ENCODE measurements at regions not wholly inside any gene's neighbourhood (a gene's known extent, or its start where the extent isn't known, plus 50 kb on each side); places are given as distances from the start of the nearest gene placed in this dataset.

GRCh38 chr5:174516741-174517140 lies 207.6 kb upstream of the MSX2 start:
- Histone ChIP-seq H3K36me3 (ENCODE audit: control insufficient read depth in 4 of 4, insufficient read depth in 4 of 4, low read length in 3 of 4) (no peaks in the 10 kb centered on the region), H3K4me1 (ENCODE audit: control extremely low read depth in 1 of 4, control insufficient read depth in 4 of 4, insufficient read depth in 4 of 4, low read length in 3 of 4) (no peaks in the 10 kb centered on the region), H3K4me3 (ENCODE audit: control insufficient read depth in 1 of 7, extremely low read depth in 1 of 7, insufficient read depth in 4 of 7, low read depth in 2 of 7, low read length in 6 of 7) (no peak overlapping the region), H3K27ac (ENCODE audit: insufficient read depth in 1 of 2, low read depth in 1 of 2, low read length in 2 of 2, poor library complexity in 1 of 2, severe bottlenecking in 2 of 2) (no peak overlapping the region), H3K9me3 (ENCODE audit: control extremely low read depth in 1 of 5, control insufficient read depth in 4 of 5, insufficient read depth in 2 of 5, low read depth in 1 of 5, low read length in 4 of 5) (peaks cover 0 to 7% (median 0%) of the 10 kb centered on the region in 5 experiments), H3K27me3 (replicated peaks in 2 of 5; ENCODE audit: control insufficient read depth in 4 of 5, insufficient read depth in 5 of 5, low read length in 4 of 5) (peaks cover 0 to 11% (median 0%) of the 10 kb centered on the region in 5 experiments)
- WGBS (ENCODE audit: insufficient coverage), result no CpG with 5 or more reads among the region's 1 CpG
- DNase-seq, result no peak
- POLR2A ChIA-PET, result no interaction called here
- CTCF ChIA-PET, result no interaction called here

GRCh38 chr5:174518512-174518911 lies 205.9 kb upstream of the MSX2 start:
- Histone ChIP-seq H3K27ac (ENCODE audit: insufficient read depth in 1 of 2, low read depth in 1 of 2, low read length in 2 of 2, poor library complexity in 1 of 2, severe bottlenecking in 2 of 2) (no peak overlapping the region), H3K27me3 (replicated peaks in 2 of 5; ENCODE audit: control insufficient read depth in 4 of 5, insufficient read depth in 5 of 5, low read length in 4 of 5) (peaks cover 0 to 11% (median 0%) of the 10 kb centered on the region in 5 experiments), H3K36me3 (ENCODE audit: control insufficient read depth in 4 of 4, insufficient read depth in 4 of 4, low read length in 3 of 4) (no peaks in the 10 kb centered on the region), H3K4me1 (ENCODE audit: control extremely low read depth in 1 of 4, control insufficient read depth in 4 of 4, insufficient read depth in 4 of 4, low read length in 3 of 4) (no peaks in the 10 kb centered on the region), H3K9me3 (ENCODE audit: control extremely low read depth in 1 of 5, control insufficient read depth in 4 of 5, insufficient read depth in 2 of 5, low read depth in 1 of 5, low read length in 4 of 5) (peaks cover 0 to 7% (median 0%) of the 10 kb centered on the region in 5 experiments), H3K4me3 (ENCODE audit: control insufficient read depth in 1 of 7, extremely low read depth in 1 of 7, insufficient read depth in 4 of 7, low read depth in 2 of 7, low read length in 6 of 7) (no peak overlapping the region)
- ChIA-PET CTCF (no interaction called here), POLR2A (no interaction called here)
- 89% methylated on average over 7 of the region's 7 CpGs for WGBS (ENCODE audit: insufficient coverage)
- DNase-seq, result no peak

- ChIA-PET CTCF (no interaction called here), POLR2A (no interaction called here)
- Histone ChIP-seq H3K4me1 (ENCODE audit: control extremely low read depth in 1 of 4, control insufficient read depth in 4 of 4, insufficient read depth in 4 of 4, low read length in 3 of 4) (no peaks in the 10 kb centered on the region), H3K9me3 (ENCODE audit: control extremely low read depth in 1 of 5, control insufficient read depth in 4 of 5, insufficient read depth in 2 of 5, low read depth in 1 of 5, low read length in 4 of 5) (peaks cover 0 to 7% (median 0%) of the 10 kb centered on the region in 5 experiments), H3K4me3 (ENCODE audit: control insufficient read depth in 1 of 7, extremely low read depth in 1 of 7, insufficient read depth in 4 of 7, low read depth in 2 of 7, low read length in 6 of 7) (no peak overlapping the region), H3K36me3 (ENCODE audit: control insufficient read depth in 4 of 4, insufficient read depth in 4 of 4, low read length in 3 of 4) (no peaks in the 10 kb centered on the region), H3K27ac (ENCODE audit: insufficient read depth in 1 of 2, low read depth in 1 of 2, low read length in 2 of 2, poor library complexity in 1 of 2, severe bottlenecking in 2 of 2) (no peak overlapping the region), H3K27me3 (replicated peaks in 2 of 5; ENCODE audit: control insufficient read depth in 4 of 5, insufficient read depth in 5 of 5, low read length in 4 of 5) (peaks cover 0 to 14% (median 0%) of the 10 kb centered on the region in 5 experiments)
- DNase-seq, result no peak
- 85% methylated on average over 17 of the region's 19 CpGs for WGBS (ENCODE audit: insufficient coverage)
These were observed 203.7 kb upstream of the MSX2 start for GRCh38 chr5:174520420-174521396.

- ChIA-PET POLR2A (no interaction called here), CTCF (no interaction called here)
- WGBS (ENCODE audit: insufficient coverage), result 89% methylated on average over 1 of the region's 1 CpG
- Histone ChIP-seq H3K27me3 (replicated peaks in 2 of 5; ENCODE audit: control insufficient read depth in 4 of 5, insufficient read depth in 5 of 5, low read length in 4 of 5) (peaks cover 0 to 17% (median 0%) of the 10 kb centered on the region in 5 experiments), H3K4me1 (ENCODE audit: control extremely low read depth in 1 of 4, control insufficient read depth in 4 of 4, insufficient read depth in 4 of 4, low read length in 3 of 4) (no peaks in the 10 kb centered on the region), H3K36me3 (ENCODE audit: control insufficient read depth in 4 of 4, insufficient read depth in 4 of 4, low read length in 3 of 4) (no peaks in the 10 kb centered on the region), H3K9me3 (ENCODE audit: control extremely low read depth in 1 of 5, control insufficient read depth in 4 of 5, insufficient read depth in 2 of 5, low read depth in 1 of 5, low read length in 4 of 5) (peaks cover 0 to 7% (median 0%) of the 10 kb centered on the region in 5 experiments), H3K4me3 (ENCODE audit: control insufficient read depth in 1 of 7, extremely low read depth in 1 of 7, insufficient read depth in 4 of 7, low read depth in 2 of 7, low read length in 6 of 7) (no peak overlapping the region), H3K27ac (ENCODE audit: insufficient read depth in 1 of 2, low read depth in 1 of 2, low read length in 2 of 2, poor library complexity in 1 of 2, severe bottlenecking in 2 of 2) (no peak overlapping the region)
- no peak for DNase-seq
These were observed 202.9 kb upstream of the MSX2 start for GRCh38 chr5:174521449-174521848.

- ChIA-PET POLR2A (no interaction called here), CTCF (interaction anchor here (1.0 kb wide), 1 partner anchor 414 kb away, joined by 3 read pairs; no protein-coding TSS in a partner anchor)
- Histone ChIP-seq H3K4me3 (ENCODE audit: control insufficient read depth in 1 of 7, extremely low read depth in 1 of 7, insufficient read depth in 4 of 7, low read depth in 2 of 7, low read length in 6 of 7) (no peak overlapping the region), H3K27ac (ENCODE audit: insufficient read depth in 1 of 2, low read depth in 1 of 2, low read length in 2 of 2, poor library complexity in 1 of 2, severe bottlenecking in 2 of 2) (no peak overlapping the region), H3K36me3 (ENCODE audit: control insufficient read depth in 4 of 4, insufficient read depth in 4 of 4, low read length in 3 of 4) (no peaks in the 10 kb centered on the region), H3K4me1 (ENCODE audit: control extremely low read depth in 1 of 4, control insufficient read depth in 4 of 4, insufficient read depth in 4 of 4, low read length in 3 of 4) (peaks cover 0 to 6% (median 0%) of the 10 kb centered on the region in 4 experiments), H3K27me3 (replicated peaks in 2 of 5; ENCODE audit: control insufficient read depth in 4 of 5, insufficient read depth in 5 of 5, low read length in 4 of 5) (peaks cover 0 to 16% (median 0%) of the 10 kb centered on the region in 5 experiments), H3K9me3 (ENCODE audit: control extremely low read depth in 1 of 5, control insufficient read depth in 4 of 5, insufficient read depth in 2 of 5, low read depth in 1 of 5, low read length in 4 of 5) (no peaks in the 10 kb centered on the region)
- DNase-seq, result no peak
- WGBS (ENCODE audit: insufficient coverage), result no CpG with 5 or more reads among the region's 2 CpGs
These were observed 201.7 kb upstream of the MSX2 start for GRCh38 chr5:174522480-174523260.

- no peak for DNase-seq
- Histone ChIP-seq H3K36me3 (ENCODE audit: control insufficient read depth in 4 of 4, insufficient read depth in 4 of 4, low read length in 3 of 4) (no peaks in the 10 kb centered on the region), H3K9me3 (ENCODE audit: control extremely low read depth in 1 of 5, control insufficient read depth in 4 of 5, insufficient read depth in 2 of 5, low read depth in 1 of 5, low read length in 4 of 5) (no peaks in the 10 kb centered on the region), H3K4me3 (ENCODE audit: control insufficient read depth in 1 of 7, extremely low read depth in 1 of 7, insufficient read depth in 4 of 7, low read depth in 2 of 7, low read length in 6 of 7) (no peak overlapping the region), H3K27me3 (replicated peaks in 2 of 5; ENCODE audit: control insufficient read depth in 4 of 5, insufficient read depth in 5 of 5, low read length in 4 of 5) (peaks cover 0 to 16% (median 0%) of the 10 kb centered on the region in 5 experiments), H3K4me1 (ENCODE audit: control extremely low read depth in 1 of 4, control insufficient read depth in 4 of 4, insufficient read depth in 4 of 4, low read length in 3 of 4) (peaks cover 0 to 14% (median 7%) of the 10 kb centered on the region in 4 experiments), H3K27ac (ENCODE audit: insufficient read depth in 1 of 2, low read depth in 1 of 2, low read length in 2 of 2, poor library complexity in 1 of 2, severe bottlenecking in 2 of 2) (no peak overlapping the region)
- ChIA-PET POLR2A (no interaction called here), CTCF (interaction anchor here (1.0 to 1.4 kb wide), 2 partner anchors 58 to 414 kb away, joined by 3 read pairs; no protein-coding TSS in a partner anchor)
- WGBS (ENCODE audit: insufficient coverage), result 88% methylated on average over 5 of the region's 6 CpGs
These were observed 200.9 kb upstream of the MSX2 start for GRCh38 chr5:174523311-174524071.

All from common myeloid progenitor, CD34-positive (primary cell).